HepG2 (cell line): ENCODE measurements at regions not wholly inside any gene's neighbourhood (a gene's known extent, or its start where the extent isn't known, plus 50 kb on each side); places are given as distances from the start of the nearest gene placed in this dataset.

Source experiments
- CAMTA2 ChIP-seq: sonication (generic); formaldehyde crosslinking; IDR thresholded peaks from 2 replicates; pipeline ENCODE4 v1.4.0; 2020; ENCODE audit warnings: mild to moderate bottlenecking, missing genetic modification reagents, borderline replicate concordance
- CBFB ChIP-seq: sonication (generic); formaldehyde crosslinking; IDR thresholded peaks from 2 replicates; pipeline ENCODE4 v1.4.0; 2020; ENCODE audit warnings: missing genetic modification reagents
- CREM ChIP-seq, 2 experiments: sonication (generic) in 1 of 2; formaldehyde crosslinking in 1 of 2; IDR thresholded peaks; 2 replicates each; pipeline versions ENCODE4 v1.4.0 to v1.6.1; 2016 to 2020; ENCODE audit warnings: antibody characterized with exemption in 1 of 2, mild to moderate bottlenecking in 1 of 2, missing genetic modification reagents in 1 of 2
- HINFP ChIP-seq: sonication (generic); formaldehyde crosslinking; IDR thresholded peaks from 2 replicates; pipeline ENCODE4 v1.4.0; 2020; ENCODE audit warnings: low read depth, mild to moderate bottlenecking, missing genetic modification reagents
- HNF4A ChIP-seq: sonication (generic); formaldehyde crosslinking; IDR thresholded peaks from 2 replicates; pipeline ENCODE4 v1.4.0; 2020; ENCODE audit warnings: missing genetic modification reagents
- JARID2 ChIP-seq: sonication (generic); formaldehyde crosslinking; IDR thresholded peaks from 2 replicates; pipeline ENCODE4 v1.8.1; 2023; ENCODE audit warnings: missing genetic modification reagents, inconsistent platforms; ENCODE audit not compliant: insufficient replicate concordance
- MIER2 ChIP-seq: IDR thresholded peaks from 2 replicates; pipeline ENCODE4 v1.6.1; 2016; ENCODE audit warnings: missing biosample characterization, missing genetic modification reagents
- PAXIP1 ChIP-seq: sonication (generic); formaldehyde crosslinking; conservative IDR thresholded peaks from 2 replicates; pipeline ENCODE4 v1.4.0; 2020; ENCODE audit warnings: mild to moderate bottlenecking, missing genetic modification reagents, moderate library complexity
- PHF20 ChIP-seq: sonication (generic); formaldehyde crosslinking; IDR thresholded peaks from 2 replicates; pipeline ENCODE4 v1.5.0; 2020; ENCODE audit warnings: mild to moderate bottlenecking, missing genetic modification reagents
- POLR2AphosphoS5 ChIP-seq: IDR thresholded peaks from 2 replicates; pipeline ENCODE4 v1.6.1; 2012; ENCODE audit warnings: low read depth, low read length
- RELA ChIP-seq: sonication (generic); formaldehyde crosslinking; IDR thresholded peaks from 2 replicates; pipeline ENCODE4 v1.4.0; 2020; ENCODE audit warnings: missing genetic modification reagents
- RFXAP ChIP-seq: sonication (generic); formaldehyde crosslinking; IDR thresholded peaks from 2 replicates; pipeline ENCODE4 v1.4.0; 2020; ENCODE audit warnings: missing genetic modification reagents, borderline replicate concordance
- SMC3 ChIP-seq: IDR thresholded peaks from 2 replicates; pipeline ENCODE4 v1.6.1; 2011; ENCODE audit warnings: low read length, improper control_type of control experiment
- TOE1 ChIP-seq: sonication (generic); formaldehyde crosslinking; IDR thresholded peaks from 2 replicates; pipeline ENCODE4 v1.4.0; 2020; ENCODE audit warnings: mild to moderate bottlenecking, missing genetic modification reagents
- TRIM24 ChIP-seq: sonication (generic); formaldehyde crosslinking; IDR thresholded peaks from 2 replicates; pipeline ENCODE4 v1.8.0; 2022; ENCODE audit warnings: mild to moderate bottlenecking, missing genetic modification reagents
- YEATS4 ChIP-seq: sonication (generic); formaldehyde crosslinking; IDR thresholded peaks from 2 replicates; pipeline ENCODE4 v1.4.0; 2020; ENCODE audit warnings: missing genetic modification reagents, borderline replicate concordance
- ZNF160 ChIP-seq: sonication (generic); formaldehyde crosslinking; IDR thresholded peaks from 2 replicates; pipeline ENCODE4 v1.8.0; 2022; ENCODE audit warnings: mild to moderate bottlenecking, inconsistent platforms, missing genetic modification reagents
- ZNF20 ChIP-seq: sonication (generic); formaldehyde crosslinking; IDR thresholded peaks from 2 replicates; pipeline ENCODE4 v1.4.0; 2020; ENCODE audit warnings: mild to moderate bottlenecking, moderate library complexity, missing genetic modification reagents
- ZNF740 ChIP-seq: sonication (generic); formaldehyde crosslinking; IDR thresholded peaks from 2 replicates; pipeline ENCODE4 v1.4.0; 2020; ENCODE audit warnings: missing genetic modification reagents
- ZNF768 ChIP-seq: sonication (generic); formaldehyde crosslinking; IDR thresholded peaks from 2 replicates; pipeline ENCODE4 v1.4.0; 2020; ENCODE audit warnings: missing genetic modification reagents
- TF ChIP-seq, protein P1 (sequence below): sonication (generic); formaldehyde crosslinking; IDR thresholded peaks from 2 replicates; pipeline ENCODE4 v1.5.0; 2020; ENCODE audit warnings: missing genetic modification reagents
- TF ChIP-seq, protein P2 (sequence below): sonication (generic); formaldehyde crosslinking; IDR thresholded peaks from 2 replicates; pipeline ENCODE4 v1.5.0; 2020; ENCODE audit warnings: missing genetic modification reagents, mild to moderate bottlenecking, borderline replicate concordance
- TF ChIP-seq, protein P3 (sequence below): IDR thresholded peaks from 2 replicates; pipeline ENCODE4 v1.6.1; 2018; ENCODE audit warnings: missing genetic modification reagents, mild to moderate bottlenecking, missing compliant biosample characterization

DNA sequence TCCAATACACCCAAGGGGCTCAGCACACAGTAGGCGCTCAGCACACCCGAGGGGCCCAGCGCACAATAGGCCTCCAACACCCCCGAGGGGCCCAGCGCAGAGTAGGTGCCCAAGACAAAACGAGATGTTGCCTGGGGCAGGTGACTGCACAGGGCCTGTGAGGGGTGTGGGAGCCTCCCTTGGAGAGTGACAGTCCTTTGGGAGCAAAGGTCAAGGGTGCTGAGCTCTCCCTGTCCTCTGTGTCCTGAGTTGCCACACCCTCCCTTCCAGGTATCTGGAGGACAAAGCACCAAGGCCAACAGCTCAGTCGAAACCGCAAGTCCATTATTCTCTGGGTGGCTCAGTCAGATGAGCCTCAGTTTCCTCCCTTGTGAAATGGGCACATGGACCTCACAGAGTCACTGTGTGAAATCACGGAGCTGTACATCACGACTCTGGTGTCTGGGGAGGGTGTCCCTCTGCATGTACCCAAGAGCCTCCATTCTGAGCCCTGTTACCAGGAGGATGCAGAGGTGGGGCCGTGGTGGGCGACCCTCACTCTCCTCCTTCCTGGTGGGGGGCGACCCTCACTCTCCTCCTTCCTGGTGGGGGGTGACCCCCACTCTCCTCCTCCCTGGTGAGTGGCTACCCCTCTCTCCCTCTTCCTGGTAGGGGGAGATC, 81.3 kb downstream of the FOXL3 start (continued):
- TF ChIP-seq PAXIP1 (CRISPR knock-in tag): peak; percentile 66
- no peak for TF ChIP-seq RFXAP (CRISPR knock-in tag)
- no peak for TF ChIP-seq ZNF768 (CRISPR knock-in tag)
- TF ChIP-seq, protein P1, sequence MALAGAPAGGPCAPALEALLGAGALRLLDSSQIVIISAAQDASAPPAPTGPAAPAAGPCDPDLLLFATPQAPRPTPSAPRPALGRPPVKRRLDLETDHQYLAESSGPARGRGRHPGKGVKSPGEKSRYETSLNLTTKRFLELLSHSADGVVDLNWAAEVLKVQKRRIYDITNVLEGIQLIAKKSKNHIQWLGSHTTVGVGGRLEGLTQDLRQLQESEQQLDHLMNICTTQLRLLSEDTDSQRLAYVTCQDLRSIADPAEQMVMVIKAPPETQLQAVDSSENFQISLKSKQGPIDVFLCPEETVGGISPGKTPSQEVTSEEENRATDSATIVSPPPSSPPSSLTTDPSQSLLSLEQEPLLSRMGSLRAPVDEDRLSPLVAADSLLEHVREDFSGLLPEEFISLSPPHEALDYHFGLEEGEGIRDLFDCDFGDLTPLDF: no peak
- TF ChIP-seq YEATS4: no peak
- 0 out of 2 replicates have a peak, but pooled peaks have one; percentile 34 for TF ChIP-seq MIER2 (CRISPR knock-in tag)
- no peak for TF ChIP-seq RELA (CRISPR knock-in tag)
- TF ChIP-seq ZNF740 (CRISPR knock-in tag): no peak
- TF ChIP-seq ZNF160 (CRISPR knock-in tag): no peak
- TF ChIP-seq POLR2AphosphoS5: no peak
- TF ChIP-seq TRIM24 (CRISPR knock-in tag): no peak
- TF ChIP-seq CREM (IDR thresholded peaks at IDR 0.05): no peak; the same call in 1 of the 2 replicates
- no peak for TF ChIP-seq CREM (CRISPR knock-in tag; IDR thresholded peaks at IDR 0.05)
- TF ChIP-seq, protein P2, sequence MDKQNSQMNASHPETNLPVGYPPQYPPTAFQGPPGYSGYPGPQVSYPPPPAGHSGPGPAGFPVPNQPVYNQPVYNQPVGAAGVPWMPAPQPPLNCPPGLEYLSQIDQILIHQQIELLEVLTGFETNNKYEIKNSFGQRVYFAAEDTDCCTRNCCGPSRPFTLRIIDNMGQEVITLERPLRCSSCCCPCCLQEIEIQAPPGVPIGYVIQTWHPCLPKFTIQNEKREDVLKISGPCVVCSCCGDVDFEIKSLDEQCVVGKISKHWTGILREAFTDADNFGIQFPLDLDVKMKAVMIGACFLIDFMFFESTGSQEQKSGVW (CRISPR knock-in tag): no peak
- TF ChIP-seq ZNF20: no peak
- no peak for TF ChIP-seq HINFP
- TF ChIP-seq JARID2 (CRISPR knock-in tag): no peak
- no peak for TF ChIP-seq CAMTA2
- no peak for TF ChIP-seq PHF20
- peak; percentile 93 for TF ChIP-seq CBFB (CRISPR knock-in tag)
- no peak for TF ChIP-seq SMC3
- TF ChIP-seq HNF4A (CRISPR knock-in tag): peak; percentile 95
- TF ChIP-seq TOE1 (CRISPR knock-in tag): no peak
- TF ChIP-seq, protein P3, sequence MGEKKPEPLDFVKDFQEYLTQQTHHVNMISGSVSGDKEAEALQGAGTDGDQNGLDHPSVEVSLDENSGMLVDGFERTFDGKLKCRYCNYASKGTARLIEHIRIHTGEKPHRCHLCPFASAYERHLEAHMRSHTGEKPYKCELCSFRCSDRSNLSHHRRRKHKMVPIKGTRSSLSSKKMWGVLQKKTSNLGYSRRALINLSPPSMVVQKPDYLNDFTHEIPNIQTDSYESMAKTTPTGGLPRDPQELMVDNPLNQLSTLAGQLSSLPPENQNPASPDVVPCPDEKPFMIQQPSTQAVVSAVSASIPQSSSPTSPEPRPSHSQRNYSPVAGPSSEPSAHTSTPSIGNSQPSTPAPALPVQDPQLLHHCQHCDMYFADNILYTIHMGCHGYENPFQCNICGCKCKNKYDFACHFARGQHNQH (CRISPR knock-in tag): no peak
